GM19372 (cell line): ENCODE measurements at regions not wholly inside any gene's neighbourhood (a gene's known extent, or its start where the extent isn't known, plus 50 kb on each side); places are given as distances from the start of the nearest gene placed in this dataset.
"Not testable (repeated sequence)": the region's sequence is repeated elsewhere in the genome, so short reads cannot be mapped to it uniquely, and the experiment has no call there.

Experiments
- ATAC-seq: cut with Tn5 transposase; IDR thresholded peaks from one replicate; pipeline ENCODE4 v1.9.1; 2021; ENCODE audit warnings: mild to moderate bottlenecking, low read depth, moderate library complexity; ENCODE audit not compliant: unreplicated experiment

- no peak for ATAC-seq
Measured at GRCh38 chr5:127210042-127210441, 80.6 kb upstream of the MEGF10 start.

- ATAC-seq, result no peak
Measured at GRCh38 chr5:127213231-127213630, 77.4 kb upstream of the MEGF10 start.

- no peak for ATAC-seq
Measured at GRCh38 chr5:127216143-127216542, 74.5 kb upstream of the MEGF10 start.

GRCh38 chr5:127216898-127217675 is 73.5 kb upstream of the MEGF10 start:
- ATAC-seq, result no peak

GRCh38 chr5:127221936-127222335 is 68.7 kb upstream of the MEGF10 start:
- not testable (repeated sequence) for ATAC-seq

- ATAC-seq, result not testable (repeated sequence)
Measured at GRCh38 chr5:127222571-127223156, 67.9 kb upstream of the MEGF10 start.

- ATAC-seq, result no peak
Measured at GRCh38 chr5:127223256-127223974, 67.2 kb upstream of the MEGF10 start.

- ATAC-seq, result no peak
Measured at GRCh38 chr5:127227881-127228280, 62.7 kb upstream of the MEGF10 start.

- no peak for ATAC-seq
Measured at GRCh38 chr5:127228540-127229184, 61.9 kb upstream of the MEGF10 start.

GRCh38 chr5:127229185-127229889 is 61.3 kb upstream of the MEGF10 start:
- ATAC-seq, result peak; percentile 80

- no peak for ATAC-seq
Measured at GRCh38 chr5:127231118-127231517, 59.5 kb upstream of the MEGF10 start.

- ATAC-seq, result no peak
Measured at GRCh38 chr5:127233590-127233989, 57.0 kb upstream of the MEGF10 start.

GRCh38 chr5:127235136-127235535 is 55.5 kb upstream of the MEGF10 start:
- no peak for ATAC-seq

GRCh38 chr5:127236254-127236653 is 54.3 kb upstream of the MEGF10 start:
- ATAC-seq, result no peak
